Liver (tissue), 8 donors: ENCODE measurements at regions not wholly inside any gene's neighbourhood (a gene's known extent, or its start where the extent isn't known, plus 50 kb on each side); places are given as distances from the start of the nearest gene placed in this dataset.

ENCODE experiments used
- DNase-seq: peaks from one replicate; pipeline ENCODE4 v3.0.0-alpha.2; 2017; ENCODE audit warnings: low spot score
- H3K27ac ChIP-seq, 2 donors: one replicate each; pipeline ENCODE4 v1.7.0; 2013; ENCODE audit warnings: inconsistent platforms in 2 of 2, low read length in 2 of 2, control low read depth in 1 of 2, low read depth in 1 of 2, mild to moderate bottlenecking in 1 of 2
- H3K27me3 ChIP-seq, 4 donors: one replicate each; pipeline versions ENCODE4 v1.6.1 to v1.7.0; 2013; ENCODE audit warnings: low read length in 3 of 4, inconsistent platforms in 1 of 4, mild to moderate bottlenecking in 1 of 4, moderate library complexity in 1 of 4; ENCODE audit not compliant: control insufficient read depth in 4 of 4, insufficient read depth in 4 of 4
- H3K36me3 ChIP-seq, 4 donors: one replicate each; pipeline versions ENCODE4 v1.6.1 to v1.7.0; 2013; ENCODE audit warnings: low read length in 3 of 4, mild to moderate bottlenecking in 3 of 4, low read depth in 1 of 4, moderate library complexity in 1 of 4; ENCODE audit not compliant: control insufficient read depth in 4 of 4, insufficient read depth in 3 of 4
- H3K4me1 ChIP-seq, 4 donors: one replicate each; pipeline versions ENCODE4 v1.6.1 to v1.7.0; 2013; ENCODE audit warnings: low read length in 3 of 4, mild to moderate bottlenecking in 3 of 4, moderate library complexity in 1 of 4; ENCODE audit not compliant: control insufficient read depth in 4 of 4, insufficient read depth in 4 of 4
- H3K4me3 ChIP-seq, 3 donors: one replicate each; pipeline versions ENCODE4 v1.6.1 to v1.7.0; 2013; ENCODE audit warnings: low read length in 3 of 3, control low read depth in 1 of 3, low read depth in 1 of 3, mild to moderate bottlenecking in 1 of 3
- H3K9ac ChIP-seq, 2 donors: one replicate each; pipeline ENCODE4 v1.7.0; 2013; ENCODE audit warnings: low read length in 2 of 2, mild to moderate bottlenecking in 2 of 2, moderate library complexity in 2 of 2, control low read depth in 1 of 2, low read depth in 1 of 2
- H3K9me3 ChIP-seq, 4 donors: one replicate each; pipeline versions ENCODE4 v1.6.1 to v1.7.0; 2013; ENCODE audit warnings: low read length in 3 of 4; ENCODE audit not compliant: control insufficient read depth in 4 of 4
- ATF3 ChIP-seq: IDR thresholded peaks from 2 replicates; pipeline ENCODE4 v1.6.1; 2016; ENCODE audit warnings: antibody characterized with exemption
- EGR1 ChIP-seq, 2 donors: IDR thresholded peaks; 2 replicates each; pipeline ENCODE4 v1.6.1; 2016 to 2018; ENCODE audit warnings: antibody characterized with exemption in 2 of 2, low read depth in 2 of 2
- FOXA1 ChIP-seq: IDR thresholded peaks from 2 replicates; pipeline ENCODE4 v1.6.1; 2016; ENCODE audit warnings: antibody characterized with exemption
- FOXA2 ChIP-seq: IDR thresholded peaks from 2 replicates; pipeline ENCODE4 v1.6.1; 2016; ENCODE audit warnings: antibody characterized with exemption
- GABPA ChIP-seq, 2 donors: IDR thresholded peaks in 1 of 2; conservative IDR thresholded peaks in 1 of 2; 2 replicates each; pipeline ENCODE4 v1.6.1; 2016; ENCODE audit warnings: antibody characterized with exemption in 2 of 2, mild to moderate bottlenecking in 1 of 2, moderate library complexity in 1 of 2
- HNF4A ChIP-seq, 2 donors: conservative IDR thresholded peaks; 2 replicates each; pipeline ENCODE4 v1.6.1; 2016; ENCODE audit warnings: antibody characterized with exemption in 2 of 2, mild to moderate bottlenecking in 2 of 2
- HNF4G ChIP-seq: IDR thresholded peaks from 2 replicates; pipeline ENCODE4 v1.6.1; 2016; ENCODE audit warnings: antibody characterized with exemption
- JUND ChIP-seq, 2 donors: IDR thresholded peaks; 2 replicates each; pipeline ENCODE4 v1.6.1; 2016; ENCODE audit warnings: antibody characterized with exemption in 2 of 2
- MAX ChIP-seq: IDR thresholded peaks from 2 replicates; pipeline ENCODE4 v1.6.1; 2016; ENCODE audit warnings: antibody characterized with exemption
- NR2F2 ChIP-seq: IDR thresholded peaks from 2 replicates; pipeline ENCODE4 v1.6.1; 2016; ENCODE audit warnings: antibody characterized with exemption
- RAD21 ChIP-seq, 2 donors: IDR thresholded peaks; 2 replicates each; pipeline ENCODE4 v1.6.1; 2016; ENCODE audit warnings: antibody characterized with exemption in 2 of 2, mild to moderate bottlenecking in 2 of 2
- RXRA ChIP-seq, 2 donors: IDR thresholded peaks; 2 replicates each; pipeline ENCODE4 v1.6.1; 2017 to 2018; ENCODE audit warnings: antibody characterized with exemption in 2 of 2, mild to moderate bottlenecking in 1 of 2
- SP1 ChIP-seq: IDR thresholded peaks from 2 replicates; pipeline ENCODE4 v1.6.1; 2018; ENCODE audit warnings: antibody characterized with exemption, mild to moderate bottlenecking
- TAF1 ChIP-seq: conservative IDR thresholded peaks from 2 replicates; pipeline ENCODE4 v1.6.1; 2016; ENCODE audit warnings: antibody characterized with exemption, mild to moderate bottlenecking
- YY1 ChIP-seq: IDR thresholded peaks from 2 replicates; pipeline ENCODE4 v1.6.1; 2016; ENCODE audit warnings: antibody characterized with exemption, mild to moderate bottlenecking
- ZBTB33 ChIP-seq: IDR thresholded peaks from 2 replicates; pipeline ENCODE4 v1.6.1; 2016; ENCODE audit warnings: antibody characterized with exemption
- WGBS: extraction: QIAGEN DNeasy Blood & Tissue Kit; methylation state at CpG from one replicate; pipeline ENCODE4 v1.1.7; 2013; 5-methylcytosine and 5-hydroxymethylcytosine counted together
- TF ChIP-seq, protein P1 (sequence below): fragments of 150-350 bp; IDR thresholded peaks from 2 replicates; pipeline ENCODE4 v1.5.1; 2017; ENCODE audit warnings: improper control_type of control experiment, low read depth, low read length; ENCODE audit not compliant: missing input control
- TF ChIP-seq, protein P2 (sequence below): IDR thresholded peaks from 2 replicates; pipeline ENCODE4 v1.6.1; 2016; ENCODE audit warnings: antibody characterized with exemption, mild to moderate bottlenecking
- donor health status: healthy.
- donor health status: healthy.
- donor health status: healthy.
- donor health status: healthy.
- donor health status: healthy.

DNA sequence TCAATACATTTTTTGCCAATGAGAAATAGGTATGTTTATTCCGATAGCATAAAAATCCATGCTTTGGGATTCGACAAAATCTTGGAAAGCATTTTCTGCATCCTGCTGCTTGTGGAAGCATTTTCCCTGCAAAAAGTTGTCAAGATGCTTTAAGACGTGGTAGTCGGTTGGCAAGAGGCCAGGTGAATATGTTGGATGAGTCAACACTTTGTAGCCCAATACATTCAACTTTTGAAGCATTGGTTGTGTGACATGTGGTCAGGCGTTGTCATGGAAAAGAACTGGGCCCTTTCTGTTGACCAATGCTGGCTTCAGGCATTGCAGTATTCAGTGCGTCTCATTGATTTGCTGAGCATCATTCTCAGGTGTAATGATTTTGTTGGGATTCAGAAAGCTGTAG lies 764.5 kb downstream of the TRIB2 start:
- 76% methylated on average over 6 of the region's 6 CpGs for WGBS
- no peak for DNase-seq
- no peaks in the 10 kb centered on the region for H3K36me3 ChIP-seq
- no peaks in the 10 kb centered on the region for H3K27me3 ChIP-seq
- no peak overlapping the region for H3K27ac ChIP-seq
- H3K4me3 ChIP-seq: no peak overlapping the region
- no peaks in the 10 kb centered on the region for H3K9me3 ChIP-seq
- no peak overlapping the region for H3K9ac ChIP-seq
- no peak for TF ChIP-seq TAF1
- no peak for TF ChIP-seq GABPA (IDR thresholded peaks at IDR 0.05 in 1 of 2, conservative IDR thresholded peaks at IDR 0.05 in 1 of 2)
- TF ChIP-seq RAD21 (IDR thresholded peaks at IDR 0.05): no peak
- no peak for TF ChIP-seq HNF4G
- TF ChIP-seq HNF4A (conservative IDR thresholded peaks at IDR 0.05): no peak
- no peak for TF ChIP-seq MAX
- no peak for TF ChIP-seq YY1
- no peak for TF ChIP-seq FOXA2
- TF ChIP-seq EGR1 (IDR thresholded peaks at IDR 0.05; ENCODE audit: low read depth in 2 of 2): no peak
- no peak for TF ChIP-seq SP1
- TF ChIP-seq, protein P1, sequence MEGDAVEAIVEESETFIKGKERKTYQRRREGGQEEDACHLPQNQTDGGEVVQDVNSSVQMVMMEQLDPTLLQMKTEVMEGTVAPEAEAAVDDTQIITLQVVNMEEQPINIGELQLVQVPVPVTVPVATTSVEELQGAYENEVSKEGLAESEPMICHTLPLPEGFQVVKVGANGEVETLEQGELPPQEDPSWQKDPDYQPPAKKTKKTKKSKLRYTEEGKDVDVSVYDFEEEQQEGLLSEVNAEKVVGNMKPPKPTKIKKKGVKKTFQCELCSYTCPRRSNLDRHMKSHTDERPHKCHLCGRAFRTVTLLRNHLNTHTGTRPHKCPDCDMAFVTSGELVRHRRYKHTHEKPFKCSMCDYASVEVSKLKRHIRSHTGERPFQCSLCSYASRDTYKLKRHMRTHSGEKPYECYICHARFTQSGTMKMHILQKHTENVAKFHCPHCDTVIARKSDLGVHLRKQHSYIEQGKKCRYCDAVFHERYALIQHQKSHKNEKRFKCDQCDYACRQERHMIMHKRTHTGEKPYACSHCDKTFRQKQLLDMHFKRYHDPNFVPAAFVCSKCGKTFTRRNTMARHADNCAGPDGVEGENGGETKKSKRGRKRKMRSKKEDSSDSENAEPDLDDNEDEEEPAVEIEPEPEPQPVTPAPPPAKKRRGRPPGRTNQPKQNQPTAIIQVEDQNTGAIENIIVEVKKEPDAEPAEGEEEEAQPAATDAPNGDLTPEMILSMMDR: no peak
- TF ChIP-seq NR2F2: no peak
- TF ChIP-seq JUND (IDR thresholded peaks at IDR 0.05): no peak
- no peak for TF ChIP-seq RXRA (IDR thresholded peaks at IDR 0.05)
- no peak for TF ChIP-seq ATF3
- TF ChIP-seq ZBTB33: no peak
- TF ChIP-seq, protein P2, sequence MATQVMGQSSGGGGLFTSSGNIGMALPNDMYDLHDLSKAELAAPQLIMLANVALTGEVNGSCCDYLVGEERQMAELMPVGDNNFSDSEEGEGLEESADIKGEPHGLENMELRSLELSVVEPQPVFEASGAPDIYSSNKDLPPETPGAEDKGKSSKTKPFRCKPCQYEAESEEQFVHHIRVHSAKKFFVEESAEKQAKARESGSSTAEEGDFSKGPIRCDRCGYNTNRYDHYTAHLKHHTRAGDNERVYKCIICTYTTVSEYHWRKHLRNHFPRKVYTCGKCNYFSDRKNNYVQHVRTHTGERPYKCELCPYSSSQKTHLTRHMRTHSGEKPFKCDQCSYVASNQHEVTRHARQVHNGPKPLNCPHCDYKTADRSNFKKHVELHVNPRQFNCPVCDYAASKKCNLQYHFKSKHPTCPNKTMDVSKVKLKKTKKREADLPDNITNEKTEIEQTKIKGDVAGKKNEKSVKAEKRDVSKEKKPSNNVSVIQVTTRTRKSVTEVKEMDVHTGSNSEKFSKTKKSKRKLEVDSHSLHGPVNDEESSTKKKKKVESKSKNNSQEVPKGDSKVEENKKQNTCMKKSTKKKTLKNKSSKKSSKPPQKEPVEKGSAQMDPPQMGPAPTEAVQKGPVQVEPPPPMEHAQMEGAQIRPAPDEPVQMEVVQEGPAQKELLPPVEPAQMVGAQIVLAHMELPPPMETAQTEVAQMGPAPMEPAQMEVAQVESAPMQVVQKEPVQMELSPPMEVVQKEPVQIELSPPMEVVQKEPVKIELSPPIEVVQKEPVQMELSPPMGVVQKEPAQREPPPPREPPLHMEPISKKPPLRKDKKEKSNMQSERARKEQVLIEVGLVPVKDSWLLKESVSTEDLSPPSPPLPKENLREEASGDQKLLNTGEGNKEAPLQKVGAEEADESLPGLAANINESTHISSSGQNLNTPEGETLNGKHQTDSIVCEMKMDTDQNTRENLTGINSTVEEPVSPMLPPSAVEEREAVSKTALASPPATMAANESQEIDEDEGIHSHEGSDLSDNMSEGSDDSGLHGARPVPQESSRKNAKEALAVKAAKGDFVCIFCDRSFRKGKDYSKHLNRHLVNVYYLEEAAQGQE: no peak
- TF ChIP-seq FOXA1: no peak
- H3K4me1 ChIP-seq: no peaks in the 10 kb centered on the region

GRCh38 chr2:13485256-13485655 lies 768.5 kb downstream of the TRIB2 start:
- no peak overlapping the region for H3K4me3 ChIP-seq
- no peaks in the 10 kb centered on the region for H3K9me3 ChIP-seq
- H3K36me3 ChIP-seq: no peaks in the 10 kb centered on the region
- H3K27me3 ChIP-seq: no peaks in the 10 kb centered on the region
- WGBS: 86% methylated on average over 2 of the region's 2 CpGs
- H3K27ac ChIP-seq: no peak overlapping the region
- no peaks in the 10 kb centered on the region for H3K4me1 ChIP-seq
- H3K9ac ChIP-seq: no peak overlapping the region
- TF ChIP-seq FOXA1 (no peak), TAF1 (no peak), JUND (IDR thresholded peaks at IDR 0.05) (no peak), YY1 (no peak), ZBTB33 (no peak), HNF4A (conservative IDR thresholded peaks at IDR 0.05) (no peak), HNF4G (no peak), SP1 (no peak), NR2F2 (no peak)
- TF ChIP-seq, protein P1: no peak
- no peak for DNase-seq
